Parathyroid adenoma (tissue), 2 donors: ENCODE measurements at regions not wholly inside any gene's neighbourhood (a gene's known extent, or its start where the extent isn't known, plus 50 kb on each side); places are given as distances from the start of the nearest gene placed in this dataset.

Experiments
- H2AFZ ChIP-seq: fragments of 300-600 bp; sonication (generic); one replicate; pipeline ENCODE4 v1.7.0; 2017; ENCODE audit warnings: antibody characterized with exemption, mild to moderate bottlenecking
- H3K27ac ChIP-seq: fragments of 300-600 bp; sonication (generic); one replicate; pipeline ENCODE4 v1.7.0; 2017
- H3K27me3 ChIP-seq: fragments of 300-600 bp; sonication (generic); one replicate; pipeline ENCODE4 v1.7.0; 2017; ENCODE audit warnings: low read length; ENCODE audit not compliant: control insufficient read depth, insufficient read depth
- H3K36me3 ChIP-seq: fragments of 300-600 bp; sonication (generic); one replicate; pipeline ENCODE4 v1.7.0; 2017; ENCODE audit warnings: low read length; ENCODE audit not compliant: control insufficient read depth, insufficient read depth
- H3K4me1 ChIP-seq: fragments of 300-600 bp; sonication (generic); one replicate; pipeline ENCODE4 v1.7.0; 2017; ENCODE audit warnings: control low read depth
- H3K4me2 ChIP-seq: fragments of 300-600 bp; sonication (generic); one replicate; pipeline ENCODE4 v1.7.0; 2017; ENCODE audit warnings: low read length
- H3K4me3 ChIP-seq: fragments of 300-600 bp; sonication (generic); one replicate; pipeline ENCODE4 v1.7.0; 2017; ENCODE audit warnings: low read depth, low read length
- H3K79me2 ChIP-seq: fragments of 300-600 bp; sonication (generic); one replicate; pipeline ENCODE4 v1.7.0; 2017; ENCODE audit warnings: control low read depth
- H3K9ac ChIP-seq: fragments of 300-600 bp; sonication (generic); one replicate; pipeline ENCODE4 v1.7.0; 2017; ENCODE audit warnings: mild to moderate bottlenecking
- H3K9me3 ChIP-seq: fragments of 300-600 bp; sonication (generic); one replicate; pipeline ENCODE4 v1.7.0; 2017; ENCODE audit warnings: low read length; ENCODE audit not compliant: control insufficient read depth
- TF ChIP-seq, protein P1 (sequence below): fragments of 300-600 bp; sonication (generic); IDR thresholded peaks from one replicate; pipeline ENCODE4 v1.7.0; 2017; ENCODE audit warnings: antibody characterized with exemption, mild to moderate bottlenecking
- donor health status: primary hyperparathyroidism.

DNA sequence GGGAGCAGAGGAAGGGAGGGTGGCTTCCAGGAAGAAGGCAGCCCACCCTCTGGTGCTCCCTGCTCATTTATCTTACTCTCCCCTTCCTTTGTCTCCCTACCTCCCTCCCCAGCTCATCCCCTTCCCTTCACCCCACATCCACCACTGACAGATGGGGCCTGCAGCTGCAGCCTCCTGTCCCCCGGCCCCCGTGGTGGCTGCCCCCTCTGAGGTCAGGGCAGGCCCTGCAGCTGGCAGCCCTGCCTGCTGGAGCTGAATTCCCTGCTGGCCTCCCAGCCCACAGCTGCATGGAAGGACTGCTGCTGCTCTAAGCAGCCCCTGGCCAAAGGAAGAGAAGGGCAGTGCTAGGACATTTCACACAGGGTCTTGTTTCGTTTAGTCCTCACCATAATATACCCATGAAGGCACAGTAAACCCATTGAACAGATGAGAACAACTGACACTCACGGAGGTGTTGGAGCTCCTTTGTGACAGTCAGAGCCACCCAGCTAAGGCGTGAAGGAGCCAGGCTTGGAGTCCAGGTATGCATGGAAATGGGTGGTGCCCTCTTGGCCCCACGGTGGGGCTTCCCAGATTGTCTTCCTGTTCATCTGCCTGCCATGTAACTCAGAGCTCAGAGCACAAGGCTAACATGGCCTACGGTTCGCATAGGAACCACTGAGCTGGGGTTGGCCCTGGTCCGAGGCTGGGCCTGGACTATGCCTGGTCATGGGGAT is 121.7 kb upstream of the PRR20G start:
- H3K36me3 ChIP-seq, result no peaks in the 10 kb centered on the region
- no peak overlapping the region for H3K4me3 ChIP-seq
- TF ChIP-seq, protein P1, sequence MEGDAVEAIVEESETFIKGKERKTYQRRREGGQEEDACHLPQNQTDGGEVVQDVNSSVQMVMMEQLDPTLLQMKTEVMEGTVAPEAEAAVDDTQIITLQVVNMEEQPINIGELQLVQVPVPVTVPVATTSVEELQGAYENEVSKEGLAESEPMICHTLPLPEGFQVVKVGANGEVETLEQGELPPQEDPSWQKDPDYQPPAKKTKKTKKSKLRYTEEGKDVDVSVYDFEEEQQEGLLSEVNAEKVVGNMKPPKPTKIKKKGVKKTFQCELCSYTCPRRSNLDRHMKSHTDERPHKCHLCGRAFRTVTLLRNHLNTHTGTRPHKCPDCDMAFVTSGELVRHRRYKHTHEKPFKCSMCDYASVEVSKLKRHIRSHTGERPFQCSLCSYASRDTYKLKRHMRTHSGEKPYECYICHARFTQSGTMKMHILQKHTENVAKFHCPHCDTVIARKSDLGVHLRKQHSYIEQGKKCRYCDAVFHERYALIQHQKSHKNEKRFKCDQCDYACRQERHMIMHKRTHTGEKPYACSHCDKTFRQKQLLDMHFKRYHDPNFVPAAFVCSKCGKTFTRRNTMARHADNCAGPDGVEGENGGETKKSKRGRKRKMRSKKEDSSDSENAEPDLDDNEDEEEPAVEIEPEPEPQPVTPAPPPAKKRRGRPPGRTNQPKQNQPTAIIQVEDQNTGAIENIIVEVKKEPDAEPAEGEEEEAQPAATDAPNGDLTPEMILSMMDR, result no peak
- H3K27ac ChIP-seq, result no peak overlapping the region
- H2AFZ ChIP-seq, result no peak overlapping the region
- no peaks in the 10 kb centered on the region for H3K27me3 ChIP-seq
- no peak overlapping the region for H3K4me2 ChIP-seq
- H3K9ac ChIP-seq, result no peak overlapping the region
- no peaks in the 10 kb centered on the region for H3K79me2 ChIP-seq
- H3K4me1 ChIP-seq, result no peaks in the 10 kb centered on the region
- no peaks in the 10 kb centered on the region for H3K9me3 ChIP-seq

DNA sequence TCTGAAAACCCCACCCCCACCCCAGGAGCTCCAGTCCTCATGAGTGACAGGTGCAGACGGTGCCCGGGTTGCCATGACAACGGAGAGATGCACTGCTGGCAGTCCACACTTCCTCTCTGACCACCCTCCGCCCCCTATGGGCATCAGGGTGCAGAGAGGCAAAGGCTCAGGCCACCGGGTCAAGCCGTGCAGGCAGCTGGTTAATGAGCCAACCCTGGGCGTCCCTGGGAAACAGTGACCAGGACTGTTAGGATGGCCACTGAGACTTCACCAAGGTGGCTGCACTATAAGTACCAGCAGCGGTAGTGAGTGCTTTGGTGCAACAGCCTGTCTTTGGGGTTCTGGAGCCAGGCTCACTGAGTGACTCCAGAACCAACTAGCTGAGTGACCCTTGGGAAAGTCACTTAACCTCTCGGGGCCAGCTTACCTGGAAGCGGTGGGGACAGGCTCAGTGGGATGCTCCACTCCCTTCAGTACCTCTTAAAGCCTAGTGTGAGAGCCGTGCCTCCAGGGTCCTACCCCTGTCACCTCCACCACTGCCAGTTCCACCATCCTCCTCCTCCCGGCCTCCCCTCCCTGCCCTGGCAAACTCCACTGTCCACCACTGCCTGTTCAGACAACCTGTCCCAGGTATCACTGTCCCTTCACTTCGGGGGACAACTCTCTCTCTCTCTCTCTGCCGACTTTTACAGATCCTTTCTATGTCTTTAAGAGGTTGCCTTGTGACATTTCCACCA is 121.0 kb upstream of the PRR20G start:
- H3K27me3 ChIP-seq, result no peaks in the 10 kb centered on the region
- H3K4me1 ChIP-seq, result no peaks in the 10 kb centered on the region
- TF ChIP-seq, protein P1, result no peak
- no peak overlapping the region for H2AFZ ChIP-seq
- no peak overlapping the region for H3K27ac ChIP-seq
- H3K4me2 ChIP-seq, result no peak overlapping the region
- no peak overlapping the region for H3K9ac ChIP-seq
- no peaks in the 10 kb centered on the region for H3K36me3 ChIP-seq
- H3K9me3 ChIP-seq, result no peaks in the 10 kb centered on the region
- H3K79me2 ChIP-seq, result no peaks in the 10 kb centered on the region
- no peak overlapping the region for H3K4me3 ChIP-seq

DNA sequence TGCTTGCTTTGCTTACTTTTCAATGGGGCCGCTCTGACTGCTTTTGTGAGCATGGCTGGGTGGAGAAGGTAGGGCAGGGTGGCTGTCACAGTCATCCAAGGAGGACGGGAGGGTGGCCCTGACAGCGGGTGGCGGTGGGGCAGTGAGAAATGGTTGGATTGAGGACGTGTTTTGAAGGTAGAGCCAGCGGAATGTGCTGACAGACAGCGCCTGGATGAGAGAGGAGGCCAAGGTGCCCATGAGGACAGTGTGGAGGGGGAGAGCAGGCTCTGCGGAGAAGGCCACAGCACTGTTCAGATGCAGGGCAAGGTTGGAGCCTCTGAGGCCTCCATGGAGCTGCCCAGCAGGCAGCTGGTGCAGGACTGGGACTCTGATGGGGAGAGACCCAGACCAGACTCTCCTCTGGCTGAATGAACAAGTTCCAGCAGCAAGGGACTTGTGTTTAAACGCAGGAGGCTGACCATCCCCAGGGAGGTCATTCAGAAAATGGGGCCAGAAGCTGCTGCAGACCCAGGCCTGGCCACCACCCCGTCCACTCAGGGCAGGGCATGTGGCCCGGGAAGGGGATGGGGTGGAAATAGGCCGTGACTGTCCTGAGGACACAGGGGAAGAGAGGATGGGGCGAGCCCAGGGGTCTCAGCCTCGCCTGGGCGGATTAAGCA is 120.3 kb upstream of the PRR20G start:
- Histone ChIP-seq H3K9me3 (no peaks in the 10 kb centered on the region), H3K79me2 (no peaks in the 10 kb centered on the region), H3K4me3 (no peak overlapping the region), H3K4me2 (no peak overlapping the region), H3K4me1 (no peaks in the 10 kb centered on the region), H3K27me3 (no peaks in the 10 kb centered on the region), H3K27ac (no peak overlapping the region), H3K36me3 (no peaks in the 10 kb centered on the region), H3K9ac (no peak overlapping the region), H2AFZ (no peak overlapping the region)
- TF ChIP-seq, protein P1, result no peak

DNA sequence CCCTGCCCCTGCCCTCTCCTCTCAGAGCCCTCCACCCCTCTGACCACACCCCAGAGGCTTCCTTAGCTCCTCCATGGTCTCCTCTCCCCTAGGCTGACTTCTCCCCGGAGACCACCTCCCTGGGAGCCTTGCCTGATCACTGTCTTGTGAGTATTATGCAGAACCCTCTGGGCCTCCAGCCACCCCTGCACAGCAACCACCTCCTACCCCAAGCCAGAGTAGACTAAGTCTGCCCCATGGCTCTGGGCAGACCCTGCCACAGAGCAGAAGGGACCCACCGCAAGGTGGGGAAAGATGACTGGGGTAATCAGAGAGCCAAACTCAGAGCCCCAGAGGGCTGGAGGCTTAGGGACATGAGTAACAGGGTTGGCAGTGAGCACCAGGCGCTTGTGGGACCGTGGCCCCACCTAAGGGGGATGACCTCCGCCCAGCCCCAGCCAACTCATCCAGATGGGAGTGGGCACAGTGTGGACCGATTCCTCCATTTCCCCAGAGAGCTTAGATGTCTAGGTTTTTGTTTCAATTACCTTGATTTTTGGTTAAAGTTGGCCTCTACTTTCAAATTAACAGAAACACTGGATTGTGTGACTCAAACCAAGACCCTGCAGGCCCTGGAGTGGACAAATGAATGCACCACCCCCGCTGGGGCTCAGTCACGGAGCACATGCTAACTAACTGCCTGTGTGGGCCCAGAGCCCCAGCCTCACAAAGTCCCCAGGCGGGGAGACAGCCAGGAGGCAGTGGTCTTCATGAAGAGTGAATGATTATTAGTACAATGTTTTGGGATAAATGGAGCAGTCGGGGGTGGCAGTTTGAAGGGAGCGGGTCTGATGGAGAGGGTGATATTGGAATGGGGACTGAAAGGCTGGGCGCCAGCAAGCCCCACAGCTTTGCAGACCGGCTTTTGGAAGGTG is 119.4 kb upstream of the PRR20G start:
- Histone ChIP-seq H3K79me2 (no peaks in the 10 kb centered on the region), H3K4me2 (no peak overlapping the region), H3K36me3 (no peaks in the 10 kb centered on the region), H3K27me3 (no peaks in the 10 kb centered on the region), H3K9ac (no peak overlapping the region), H2AFZ (no peak overlapping the region), H3K27ac (no peak overlapping the region), H3K9me3 (no peaks in the 10 kb centered on the region), H3K4me1 (no peaks in the 10 kb centered on the region), H3K4me3 (no peak overlapping the region)
- TF ChIP-seq, protein P1, result no peak
